Fibroblast of lung (primary cell): ENCODE measurements at regions not wholly inside any gene's neighbourhood (a gene's known extent, or its start where the extent isn't known, plus 50 kb on each side); places are given as distances from the start of the nearest gene placed in this dataset.

Experiments used
- DNase-seq, 2 donors: peaks; one replicate each; pipeline versions ENCODE4 v3.0.0 to v3.0.0-alpha.2; 2010; ENCODE audit warnings: low read depth in 2 of 2
- H2AFZ ChIP-seq: 2 replicates; pipeline ENCODE4 v1.5.1; 2012; ENCODE audit warnings: low read length, control low read depth, inconsistent platforms
- H3K27ac ChIP-seq: 2 replicates; pipeline ENCODE4 v1.5.1; 2011; ENCODE audit warnings: low read length, control low read depth; ENCODE audit not compliant: insufficient read depth
- H3K27me3 ChIP-seq: 2 replicates; pipeline ENCODE4 v1.5.1; 2011; ENCODE audit warnings: mild to moderate bottlenecking, low read length; ENCODE audit not compliant: control insufficient read depth, insufficient read depth
- H3K36me3 ChIP-seq: 2 replicates; pipeline ENCODE4 v1.5.1; 2011; ENCODE audit warnings: low read length; ENCODE audit not compliant: control insufficient read depth, insufficient read depth
- H3K4me1 ChIP-seq: 2 replicates; pipeline ENCODE4 v1.5.1; 2011; ENCODE audit warnings: low read length; ENCODE audit not compliant: control insufficient read depth, insufficient read depth; ENCODE audit errors: extremely low read depth
- H3K4me2 ChIP-seq: 2 replicates; pipeline ENCODE4 v1.5.1; 2011; ENCODE audit warnings: low read length, control low read depth; ENCODE audit not compliant: insufficient read depth; ENCODE audit errors: extremely low read depth
- H3K4me3 ChIP-seq, 4 experiments: fragments of 200-600 bp in 1 of 4; sonication (generic) in 1 of 4; replicated peaks in 1 of 4; 2 replicates each; pipeline ENCODE4 v1.5.1; 2011 to 2016; ENCODE audit warnings: low read length in 4 of 4, low read depth in 3 of 4, mild to moderate bottlenecking in 3 of 4, control low read depth in 2 of 4, inconsistent platforms in 1 of 4, mixed read lengths in 1 of 4; ENCODE audit not compliant: insufficient read depth in 1 of 4; ENCODE audit errors: control extremely low read depth in 1 of 4
- H3K79me2 ChIP-seq: 2 replicates; pipeline ENCODE4 v1.5.1; 2012; ENCODE audit warnings: mild to moderate bottlenecking, low read length, inconsistent platforms; ENCODE audit not compliant: control insufficient read depth, insufficient read depth
- H3K9ac ChIP-seq: 2 replicates; pipeline ENCODE4 v1.5.1; 2011; ENCODE audit warnings: mild to moderate bottlenecking, low read length, control low read depth; ENCODE audit not compliant: insufficient read depth
- H3K9me3 ChIP-seq: 2 replicates; pipeline ENCODE4 v1.5.1; 2012; ENCODE audit warnings: low read depth, low read length; ENCODE audit not compliant: control insufficient read depth, insufficient read depth
- H4K20me1 ChIP-seq: 2 replicates; pipeline ENCODE4 v1.5.1; 2011; ENCODE audit warnings: low read length; ENCODE audit not compliant: control insufficient read depth, insufficient read depth; ENCODE audit errors: extremely low read depth
- EZH2 ChIP-seq: IDR thresholded peaks from 2 replicates; pipeline ENCODE4 v1.5.1; 2012; ENCODE audit warnings: low read length, control low read depth, mild to moderate bottlenecking; ENCODE audit errors: missing control alignments
- TF ChIP-seq, protein P1 (sequence below), 2 donors: IDR thresholded peaks in 1 of 2; conservative IDR thresholded peaks in 1 of 2; 1 replicate in 1 of 2; 2 replicates in 1 of 2; pipeline ENCODE4 v1.5.1; 2011 to 2012; ENCODE audit warnings: low read length in 2 of 2, control low read depth in 1 of 2, inconsistent platforms in 1 of 2, low read depth in 1 of 2, mild to moderate bottlenecking in 1 of 2

DNA sequence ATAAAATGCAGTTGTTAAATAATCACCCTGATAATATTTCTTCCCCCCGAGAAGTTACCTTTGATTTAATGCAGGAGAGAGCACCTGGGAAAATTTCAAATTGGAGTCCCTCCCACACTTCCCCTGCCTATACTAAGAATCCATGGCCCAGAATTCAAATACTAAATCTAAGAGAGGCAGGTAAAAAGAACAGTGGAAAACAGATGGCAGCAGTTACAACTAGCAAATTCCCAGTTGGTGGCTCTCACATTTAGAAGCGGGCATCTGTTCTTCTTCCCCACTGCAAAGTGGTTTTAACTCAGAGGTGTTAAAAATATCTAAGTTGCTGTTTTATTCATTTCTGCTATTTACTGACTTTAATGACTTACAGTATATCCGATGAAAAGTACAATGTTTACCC, 210.4 kb upstream of the ELAVL2 start:
- Histone ChIP-seq H2AFZ (no peak overlapping the region), H3K79me2 (no peaks in the 10 kb centered on the region), H3K4me3 (no peak overlapping the region), H3K9me3 (no peaks in the 10 kb centered on the region), H3K36me3 (no peaks in the 10 kb centered on the region), H4K20me1 (no peaks in the 10 kb centered on the region), H3K27me3 (no peaks in the 10 kb centered on the region), H3K4me2 (no peak overlapping the region), H3K9ac (no peak overlapping the region), H3K27ac (no peak overlapping the region), H3K4me1 (no peaks in the 10 kb centered on the region)
- DNase-seq, result no peak
- TF ChIP-seq, protein P1, sequence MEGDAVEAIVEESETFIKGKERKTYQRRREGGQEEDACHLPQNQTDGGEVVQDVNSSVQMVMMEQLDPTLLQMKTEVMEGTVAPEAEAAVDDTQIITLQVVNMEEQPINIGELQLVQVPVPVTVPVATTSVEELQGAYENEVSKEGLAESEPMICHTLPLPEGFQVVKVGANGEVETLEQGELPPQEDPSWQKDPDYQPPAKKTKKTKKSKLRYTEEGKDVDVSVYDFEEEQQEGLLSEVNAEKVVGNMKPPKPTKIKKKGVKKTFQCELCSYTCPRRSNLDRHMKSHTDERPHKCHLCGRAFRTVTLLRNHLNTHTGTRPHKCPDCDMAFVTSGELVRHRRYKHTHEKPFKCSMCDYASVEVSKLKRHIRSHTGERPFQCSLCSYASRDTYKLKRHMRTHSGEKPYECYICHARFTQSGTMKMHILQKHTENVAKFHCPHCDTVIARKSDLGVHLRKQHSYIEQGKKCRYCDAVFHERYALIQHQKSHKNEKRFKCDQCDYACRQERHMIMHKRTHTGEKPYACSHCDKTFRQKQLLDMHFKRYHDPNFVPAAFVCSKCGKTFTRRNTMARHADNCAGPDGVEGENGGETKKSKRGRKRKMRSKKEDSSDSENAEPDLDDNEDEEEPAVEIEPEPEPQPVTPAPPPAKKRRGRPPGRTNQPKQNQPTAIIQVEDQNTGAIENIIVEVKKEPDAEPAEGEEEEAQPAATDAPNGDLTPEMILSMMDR (conservative IDR thresholded peaks at IDR 0.05 in 1 of 2, IDR thresholded peaks at IDR 0.05 in 1 of 2; ENCODE audit: low read depth in 1 of 2, low read length in 2 of 2), result no peak
- TF ChIP-seq EZH2, result no peak

DNA sequence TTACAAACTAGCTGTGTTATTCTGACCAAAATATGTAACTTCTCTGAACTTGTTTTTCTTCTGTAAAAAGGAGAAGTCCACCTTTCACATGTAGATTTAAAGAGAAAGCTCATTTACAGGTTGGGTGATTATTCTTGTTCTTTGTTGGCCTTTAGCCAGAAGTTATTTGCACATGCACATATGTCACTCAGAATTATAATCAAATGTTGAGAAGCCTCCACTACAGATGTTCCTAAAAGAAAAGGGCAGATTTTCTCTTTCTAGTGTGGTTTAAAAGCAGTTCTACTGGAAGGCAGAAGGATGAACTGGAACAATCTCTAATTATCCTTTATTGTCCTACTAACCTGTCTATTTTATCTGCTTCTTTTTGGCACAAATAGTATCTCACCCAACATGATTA, 209.8 kb upstream of the ELAVL2 start:
- DNase-seq, result no peak
- no peak overlapping the region for H3K9ac ChIP-seq

DNA sequence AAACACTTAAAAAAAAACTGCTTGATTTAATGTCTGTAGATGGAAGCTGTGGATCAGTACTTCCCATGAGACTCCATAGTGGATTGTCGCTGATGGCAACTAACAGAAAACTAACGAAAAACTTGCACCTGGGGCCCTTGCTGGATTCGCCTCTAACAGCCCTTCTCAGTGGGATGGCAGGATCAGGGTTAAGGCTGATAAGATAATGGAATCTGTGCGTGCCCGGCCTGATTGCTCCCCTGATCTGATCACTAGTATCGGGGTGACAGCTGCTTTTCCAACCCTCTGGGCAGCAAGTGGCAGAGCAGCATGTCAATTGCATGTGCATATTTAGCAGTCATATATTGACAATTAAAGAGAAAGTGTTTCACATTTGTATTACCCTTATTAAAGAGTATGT, 185.8 kb upstream of the ELAVL2 start:
- H3K4me3 ChIP-seq, result no peak overlapping the region
- no peak overlapping the region for H3K4me2 ChIP-seq
- H3K27me3 ChIP-seq, result no peaks in the 10 kb centered on the region
- no peaks in the 10 kb centered on the region for H3K79me2 ChIP-seq
- TF ChIP-seq, protein P1 (conservative IDR thresholded peaks at IDR 0.05 in 1 of 2, IDR thresholded peaks at IDR 0.05 in 1 of 2; ENCODE audit: low read depth in 1 of 2, low read length in 2 of 2), result no peak
- TF ChIP-seq EZH2, result no peak
- no peak for DNase-seq
- H4K20me1 ChIP-seq, result no peaks in the 10 kb centered on the region
- H3K27ac ChIP-seq, result no peak overlapping the region
- H3K9ac ChIP-seq, result no peak overlapping the region
- no peaks in the 10 kb centered on the region for H3K4me1 ChIP-seq
- no peaks in the 10 kb centered on the region for H3K9me3 ChIP-seq
- H3K36me3 ChIP-seq, result no peaks in the 10 kb centered on the region
- H2AFZ ChIP-seq, result no peak overlapping the region

More for the DNA sequence above, 209.8 kb upstream of the ELAVL2 start:
- H2AFZ ChIP-seq, result no peak overlapping the region
- H4K20me1 ChIP-seq, result no peaks in the 10 kb centered on the region
- no peaks in the 10 kb centered on the region for H3K27me3 ChIP-seq
- H3K4me3 ChIP-seq, result no peak overlapping the region
- H3K36me3 ChIP-seq, result no peaks in the 10 kb centered on the region
- H3K9me3 ChIP-seq, result no peaks in the 10 kb centered on the region
- H3K79me2 ChIP-seq, result no peaks in the 10 kb centered on the region
- H3K4me2 ChIP-seq, result no peak overlapping the region
- H3K27ac ChIP-seq, result no peak overlapping the region
- TF ChIP-seq, protein P1 (conservative IDR thresholded peaks at IDR 0.05 in 1 of 2, IDR thresholded peaks at IDR 0.05 in 1 of 2; ENCODE audit: low read depth in 1 of 2, low read length in 2 of 2), result no peak
- TF ChIP-seq EZH2, result no peak
- no peaks in the 10 kb centered on the region for H3K4me1 ChIP-seq
